ENCODE measurements at regions not wholly inside any gene's neighbourhood (a gene's known extent, or its start where the extent isn't known, plus 50 kb on each side); places are given as distances from the start of the nearest gene placed in this dataset.

- no peaks in the 10 kb centered on the region for H3F3A ChIP-seq (ENCODE audit: insufficient read depth, low read length, poor library complexity, severe bottlenecking)
- no peak overlapping the region for H3K27ac ChIP-seq (ENCODE audit: low read length)
- no peak overlapping the region for H3K4me2 ChIP-seq (ENCODE audit: low read length)
- H3K9me2 ChIP-seq (ENCODE audit: insufficient read depth, low read length) = no peaks in the 10 kb centered on the region
- no peak overlapping the region for H3K9ac ChIP-seq (ENCODE audit: low read length)
- no peak overlapping the region for H2AFZ ChIP-seq (ENCODE audit: low read depth, low read length)
- H4K20me1 ChIP-seq (ENCODE audit: insufficient read depth) = no peaks in the 10 kb centered on the region
- H3K27me3 ChIP-seq (ENCODE audit: insufficient read depth, low read depth, low read length) = no peaks in the 10 kb centered on the region
- no peaks in the 10 kb centered on the region for H3K79me2 ChIP-seq (replicated peaks; ENCODE audit: insufficient read depth, low read length)
- no peaks in the 10 kb centered on the region for H3K36me3 ChIP-seq (ENCODE audit: insufficient read depth, low read length)
- TF ChIP-seq POLR2AphosphoS5 (IDR thresholded peaks at IDR 0.05) (no peak), TAF1 (IDR thresholded peaks at IDR 0.05; ENCODE audit: low read depth) (no peak), EP300 (conservative IDR thresholded peaks at IDR 0.05; ENCODE audit: poor library complexity, severe bottlenecking) (no peak), REST (IDR thresholded peaks at IDR 0.05; ENCODE audit: borderline replicate concordance) (no peak), MXI1 (conservative IDR thresholded peaks at IDR 0.05; ENCODE audit: poor library complexity, severe bottlenecking) (no peak), RAD21 (conservative IDR thresholded peaks at IDR 0.05) (no peak)
- H3K4me3 ChIP-seq (ENCODE audit: low read length) = no peak overlapping the region
- H3K9me3 ChIP-seq (ENCODE audit: low read length) = no peaks in the 10 kb centered on the region
These were observed 187.1 kb downstream of the BCOR start for GRCh38 chrX:39910651-39911050.

- Histone ChIP-seq H3K9me2 (ENCODE audit: insufficient read depth, low read length) (no peaks in the 10 kb centered on the region), H3F3A (ENCODE audit: insufficient read depth, low read length, poor library complexity, severe bottlenecking) (no peaks in the 10 kb centered on the region)
- TF ChIP-seq MXI1 (conservative IDR thresholded peaks at IDR 0.05; ENCODE audit: poor library complexity, severe bottlenecking) (no peak), SMC3 (conservative IDR thresholded peaks at IDR 0.05; ENCODE audit: poor library complexity) (no peak), EP300 (conservative IDR thresholded peaks at IDR 0.05; ENCODE audit: poor library complexity, severe bottlenecking) (no peak), POLR2AphosphoS5 (IDR thresholded peaks at IDR 0.05) (no peak), EZH2 (IDR thresholded peaks at IDR 0.05; ENCODE audit: borderline replicate concordance, insufficient read depth, low read length, poor library complexity, severe bottlenecking) (no peak), RAD21 (conservative IDR thresholded peaks at IDR 0.05) (no peak), REST (IDR thresholded peaks at IDR 0.05; ENCODE audit: borderline replicate concordance) (no peak), CTCF (IDR thresholded peaks at IDR 0.05; ENCODE audit: poor library complexity, severe bottlenecking) (no peak), TAF1 (IDR thresholded peaks at IDR 0.05; ENCODE audit: low read depth) (no peak)
These were observed 186.4 kb downstream of the BCOR start for GRCh38 chrX:39911278-39911897.

More at GRCh38 chrX:39911278-39911897, 186.4 kb downstream of the BCOR start:
- Histone ChIP-seq H3K4me3 (ENCODE audit: low read length) (no peak overlapping the region), H3K36me3 (ENCODE audit: insufficient read depth, low read length) (no peaks in the 10 kb centered on the region), H2AFZ (ENCODE audit: low read depth, low read length) (no peak overlapping the region), H3K4me2 (ENCODE audit: low read length) (no peak overlapping the region), H3K9ac (ENCODE audit: low read length) (no peak overlapping the region), H3K27ac (ENCODE audit: low read length) (no peak overlapping the region), H3K27me3 (ENCODE audit: insufficient read depth, low read depth, low read length) (no peaks in the 10 kb centered on the region), H3K9me3 (ENCODE audit: low read length) (no peaks in the 10 kb centered on the region), H4K20me1 (ENCODE audit: insufficient read depth) (no peaks in the 10 kb centered on the region), H3K79me2 (replicated peaks; ENCODE audit: insufficient read depth, low read length) (no peaks in the 10 kb centered on the region)
